OCI-LY3 (cell line): ENCODE measurements at regions not wholly inside any gene's neighbourhood (a gene's known extent, or its start where the extent isn't known, plus 50 kb on each side); places are given as distances from the start of the nearest gene placed in this dataset.

ENCODE experiments used
- H2AFZ ChIP-seq: fragments of 200-600, 300-600 bp; shearing (Covaris generic); 2 replicates; pipeline ENCODE4 v1.6.0; 2014; ENCODE audit warnings: antibody characterized with exemption, low read depth, low read length
- H3K27ac ChIP-seq: fragments of 200-600, 300-600 bp; sonication (generic); 2 replicates; pipeline ENCODE4 v1.5.1; 2014; ENCODE audit warnings: mild to moderate bottlenecking, low read length, moderate library complexity, mixed read lengths
- H3K27me3 ChIP-seq: fragments of 200-600, 300-600 bp; sonication (generic); 2 replicates; pipeline ENCODE4 v1.6.1; 2014; ENCODE audit warnings: low read depth, low read length, mixed read lengths
- H3K36me3 ChIP-seq: fragments of 200-600, 300-600 bp; sonication (generic); replicated peaks from 2 replicates; pipeline ENCODE3; 2014; ENCODE audit warnings: low read depth, low read length, mixed read lengths
- H3K4me1 ChIP-seq: fragments of 300-600, 200-600 bp; sonication (generic); 2 replicates; pipeline ENCODE4 v1.6.1; 2014; ENCODE audit warnings: low read length, mixed read lengths
- H3K4me2 ChIP-seq: fragments of 200-600, 300-600 bp; sonication (generic); 2 replicates; pipeline ENCODE4 v1.6.1; 2014; ENCODE audit warnings: low read length, mixed read lengths
- H3K4me3 ChIP-seq: fragments of 300-600, 200-600 bp; sonication (generic); 2 replicates; pipeline ENCODE4 v1.5.1; 2014; ENCODE audit warnings: antibody characterized with exemption, mild to moderate bottlenecking, low read length, moderate library complexity
- H3K79me2 ChIP-seq: fragments of 300-600, 200-600 bp; shearing (Covaris generic); 2 replicates; pipeline ENCODE4 v1.6.1; 2014; ENCODE audit warnings: mild to moderate bottlenecking, low read length, mixed read lengths
- H3K9ac ChIP-seq: fragments of 300-600, 200-600 bp; shearing (Covaris generic); 2 replicates; pipeline ENCODE4 v1.6.0; 2014; ENCODE audit warnings: mild to moderate bottlenecking, low read length, moderate library complexity
- H3K9me3 ChIP-seq: fragments of 200-600, 300-600 bp; shearing (Covaris generic); 2 replicates; pipeline ENCODE4 v1.6.1; 2014; ENCODE audit warnings: low read length, mixed read lengths; ENCODE audit not compliant: insufficient read depth
- H4K20me1 ChIP-seq: fragments of 200-600, 300-600 bp; sonication (generic); 2 replicates; pipeline ENCODE4 v1.6.1; 2016; ENCODE audit warnings: low read length, mixed read lengths; ENCODE audit not compliant: insufficient read depth
- EZH2phosphoT487 ChIP-seq: fragments of 200-600 bp; shearing (Covaris generic); IDR thresholded peaks from 2 replicates; pipeline ENCODE4 v1.6.1; 2018; ENCODE audit warnings: antibody characterized with exemption, mixed run types, low read depth
- TF ChIP-seq, protein P1 (sequence below): fragments of 200-600, 300-600 bp; sonication (generic); IDR thresholded peaks from 2 replicates; pipeline ENCODE4 v1.5.1; 2014; ENCODE audit warnings: antibody characterized with exemption, low read length, low read depth

GRCh38 chr2:8058652-8059051 is 623.2 kb upstream of the ID2 start:
- no peak overlapping the region for H3K27ac ChIP-seq
- no peak overlapping the region for H2AFZ ChIP-seq
- no peaks in the 10 kb centered on the region for H4K20me1 ChIP-seq
- H3K4me2 ChIP-seq = peak overlapping the region; percentile 42
- no peaks in the 10 kb centered on the region for H3K79me2 ChIP-seq
- no peak overlapping the region for H3K4me3 ChIP-seq
- no peaks in the 10 kb centered on the region for H3K27me3 ChIP-seq
- no peaks in the 10 kb centered on the region for H3K36me3 ChIP-seq
- H3K9me3 ChIP-seq = peaks cover 4% of the 10 kb centered on the region; the same call in 1 of the 2 replicates
- peaks cover 21% of the 10 kb centered on the region for H3K4me1 ChIP-seq
- no peak overlapping the region for H3K9ac ChIP-seq
- TF ChIP-seq EZH2phosphoT487 = no peak
- TF ChIP-seq, protein P1, sequence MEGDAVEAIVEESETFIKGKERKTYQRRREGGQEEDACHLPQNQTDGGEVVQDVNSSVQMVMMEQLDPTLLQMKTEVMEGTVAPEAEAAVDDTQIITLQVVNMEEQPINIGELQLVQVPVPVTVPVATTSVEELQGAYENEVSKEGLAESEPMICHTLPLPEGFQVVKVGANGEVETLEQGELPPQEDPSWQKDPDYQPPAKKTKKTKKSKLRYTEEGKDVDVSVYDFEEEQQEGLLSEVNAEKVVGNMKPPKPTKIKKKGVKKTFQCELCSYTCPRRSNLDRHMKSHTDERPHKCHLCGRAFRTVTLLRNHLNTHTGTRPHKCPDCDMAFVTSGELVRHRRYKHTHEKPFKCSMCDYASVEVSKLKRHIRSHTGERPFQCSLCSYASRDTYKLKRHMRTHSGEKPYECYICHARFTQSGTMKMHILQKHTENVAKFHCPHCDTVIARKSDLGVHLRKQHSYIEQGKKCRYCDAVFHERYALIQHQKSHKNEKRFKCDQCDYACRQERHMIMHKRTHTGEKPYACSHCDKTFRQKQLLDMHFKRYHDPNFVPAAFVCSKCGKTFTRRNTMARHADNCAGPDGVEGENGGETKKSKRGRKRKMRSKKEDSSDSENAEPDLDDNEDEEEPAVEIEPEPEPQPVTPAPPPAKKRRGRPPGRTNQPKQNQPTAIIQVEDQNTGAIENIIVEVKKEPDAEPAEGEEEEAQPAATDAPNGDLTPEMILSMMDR = no peak

- no peak overlapping the region for H3K4me2 ChIP-seq
- H4K20me1 ChIP-seq = no peaks in the 10 kb centered on the region
Measured at GRCh38 chr2:8059255-8059654, 622.6 kb upstream of the ID2 start.

DNA sequence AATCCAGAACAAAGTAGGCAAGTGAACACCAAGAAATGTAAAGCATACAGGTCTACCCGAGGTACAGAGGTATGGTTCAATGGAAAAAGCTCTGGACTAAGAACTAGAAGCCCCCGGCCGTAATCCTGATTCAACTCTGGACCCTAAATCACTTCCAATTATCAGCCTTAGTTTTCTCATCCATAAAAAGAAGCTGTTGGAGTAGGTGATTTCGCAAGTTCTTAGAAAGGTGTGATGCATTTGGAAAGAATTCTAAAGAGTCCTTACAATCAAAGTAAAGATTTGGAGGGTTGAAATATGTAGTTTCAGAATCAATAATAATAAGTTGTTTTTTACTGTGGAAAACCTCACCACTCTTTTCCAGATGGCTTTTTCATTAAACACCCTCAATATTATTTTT is 622.1 kb upstream of the ID2 start:
- Histone ChIP-seq H3K27me3 (no peaks in the 10 kb centered on the region), H4K20me1 (no peaks in the 10 kb centered on the region), H3K9me3 (peaks cover 4% of the 10 kb centered on the region; the same call in 1 of the 2 replicates), H3K9ac (no peak overlapping the region), H2AFZ (no peak overlapping the region), H3K4me3 (no peak overlapping the region), H3K27ac (no peak overlapping the region), H3K36me3 (no peaks in the 10 kb centered on the region), H3K79me2 (no peaks in the 10 kb centered on the region), H3K4me1 (peaks cover 21% of the 10 kb centered on the region), H3K4me2 (no peak overlapping the region)
- no peak for TF ChIP-seq EZH2phosphoT487
- TF ChIP-seq, protein P1 = no peak

More at GRCh38 chr2:8059255-8059654, 622.6 kb upstream of the ID2 start:
- no peaks in the 10 kb centered on the region for H3K27me3 ChIP-seq
- no peak overlapping the region for H3K9ac ChIP-seq
- no peaks in the 10 kb centered on the region for H3K36me3 ChIP-seq
- no peak overlapping the region for H2AFZ ChIP-seq
- H3K79me2 ChIP-seq = no peaks in the 10 kb centered on the region
- H3K9me3 ChIP-seq = peaks cover 4% of the 10 kb centered on the region; the same call in 1 of the 2 replicates
- no peak for TF ChIP-seq EZH2phosphoT487
- TF ChIP-seq, protein P1 = no peak
- peaks cover 21% of the 10 kb centered on the region for H3K4me1 ChIP-seq
- H3K27ac ChIP-seq = no peak overlapping the region
- no peak overlapping the region for H3K4me3 ChIP-seq

DNA sequence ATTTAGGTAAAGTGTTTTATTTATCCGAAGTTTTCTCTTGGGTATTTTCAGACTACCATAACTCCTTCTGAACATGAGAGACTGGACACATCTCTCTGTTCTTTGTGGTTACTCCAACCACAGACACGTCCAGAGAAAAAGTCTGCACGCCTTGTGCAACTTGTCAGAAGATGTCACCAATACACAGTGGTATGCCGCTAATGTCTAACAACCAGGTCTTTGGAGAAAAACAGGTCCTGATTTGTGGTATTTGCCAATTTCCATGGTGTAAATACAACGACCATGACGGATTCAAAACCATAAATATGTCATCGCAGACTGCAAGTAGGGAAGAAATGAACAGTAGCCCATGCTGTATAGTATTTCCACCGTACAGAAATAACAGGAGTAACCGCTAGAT is 620.6 kb upstream of the ID2 start:
- no peak overlapping the region for H3K27ac ChIP-seq
- no peak for TF ChIP-seq EZH2phosphoT487
- TF ChIP-seq, protein P1 = no peak
- H3K79me2 ChIP-seq = no peaks in the 10 kb centered on the region
- peaks cover 3% of the 10 kb centered on the region; the same call in 1 of the 2 replicates for H3K9me3 ChIP-seq
- H3K4me3 ChIP-seq = no peak overlapping the region
- peaks cover 21% of the 10 kb centered on the region for H3K4me1 ChIP-seq
- H3K9ac ChIP-seq = no peak overlapping the region
- H3K27me3 ChIP-seq = no peaks in the 10 kb centered on the region
- no peaks in the 10 kb centered on the region for H3K36me3 ChIP-seq
- H3K4me2 ChIP-seq = no peak overlapping the region
- no peak overlapping the region for H2AFZ ChIP-seq
- H4K20me1 ChIP-seq = no peaks in the 10 kb centered on the region
